GM23338 (cell line): ENCODE measurements at regions not wholly inside any gene's neighbourhood (a gene's known extent, or its start where the extent isn't known, plus 50 kb on each side); places are given as distances from the start of the nearest gene placed in this dataset.

Experiments used
- ATAC-seq: fragments of 200-7000 bp; cut with Tn5 transposase; 3 replicates; pipeline ENCODE4 v1.9.1; 2020
- DNase-seq: peaks from one replicate; pipeline ENCODE4 v3.0.0-alpha.2; 2015; ENCODE audit warnings: low spot score
- H2AFZ ChIP-seq: fragments of 200-600 bp; sonication (generic); 2 replicates; pipeline ENCODE4 v1.8.0; 2016; ENCODE audit warnings: antibody characterized with exemption, mild to moderate bottlenecking, moderate library complexity
- H3F3A ChIP-seq: fragments of 200-600 bp; sonication (generic); replicated peaks from 2 replicates; pipeline ENCODE4 v1.8.0; 2017; ENCODE audit warnings: antibody characterized with exemption, mixed run types, low read depth
- H3K27ac ChIP-seq: fragments of 200-600 bp; sonication (generic); 2 replicates; pipeline ENCODE4 v1.6.1; 2016; ENCODE audit warnings: low read depth
- H3K27me3 ChIP-seq: fragments of 200-600 bp; sonication (generic); 2 replicates; pipeline ENCODE4 v1.8.0; 2016; ENCODE audit warnings: mild to moderate bottlenecking, mixed run types, moderate library complexity; ENCODE audit not compliant: insufficient read depth
- H3K36me3 ChIP-seq: fragments of 200-600 bp; sonication (generic); 2 replicates; pipeline ENCODE4 v1.8.0; 2016; ENCODE audit warnings: mild to moderate bottlenecking; ENCODE audit not compliant: insufficient read depth
- H3K4me1 ChIP-seq: fragments of 200-600 bp; sonication (generic); 2 replicates; pipeline ENCODE4 v1.8.0; 2016; ENCODE audit warnings: mild to moderate bottlenecking, moderate library complexity; ENCODE audit not compliant: insufficient read depth
- H3K4me2 ChIP-seq: fragments of 200-600 bp; sonication (generic); 2 replicates; pipeline ENCODE4 v1.7.1; 2017; ENCODE audit warnings: mixed run types
- H3K4me3 ChIP-seq: fragments of 200-600 bp; sonication (generic); 2 replicates; pipeline ENCODE4 v1.6.1; 2016; ENCODE audit warnings: mixed run types
- H3K79me2 ChIP-seq: fragments of 200-600 bp; sonication (generic); replicated peaks from 2 replicates; pipeline ENCODE4 v1.8.0; 2017; ENCODE audit warnings: mild to moderate bottlenecking; ENCODE audit not compliant: insufficient read depth
- H3K9me2 ChIP-seq: fragments of 200-600 bp; sonication (generic); 2 replicates; pipeline ENCODE4 v1.8.0; 2017; ENCODE audit not compliant: insufficient read depth
- H4K20me1 ChIP-seq: fragments of 200-600 bp; sonication (generic); replicated peaks from 2 replicates; pipeline ENCODE4 v1.8.0; 2017; ENCODE audit warnings: mild to moderate bottlenecking; ENCODE audit not compliant: insufficient read depth
- H3K27ac Mint-ChIP-seq: 2 replicates; pipeline ENCODE4 v1.8.0; 2020; ENCODE audit warnings: inconsistent platforms, mild to moderate bottlenecking, moderate library complexity, mixed read lengths
- H3K27me3 Mint-ChIP-seq: 3 replicates; pipeline ENCODE4 v1.8.0; 2022; ENCODE audit warnings: low read depth, mild to moderate bottlenecking, moderate library complexity, mixed read lengths, inconsistent platforms; ENCODE audit not compliant: insufficient read depth, poor library complexity
- H3K36me3 Mint-ChIP-seq: 3 replicates; pipeline ENCODE4 v1.8.0; 2021; ENCODE audit warnings: low read depth, mild to moderate bottlenecking, inconsistent platforms, moderate library complexity, mixed read lengths
- H3K4me1 Mint-ChIP-seq: 3 replicates; pipeline ENCODE4 v1.8.0; 2020; ENCODE audit warnings: mild to moderate bottlenecking, inconsistent platforms, mixed read lengths
- H3K4me3 Mint-ChIP-seq: 3 replicates; pipeline ENCODE4 v1.8.0; 2021; ENCODE audit warnings: moderate library complexity, mild to moderate bottlenecking, inconsistent platforms, mixed read lengths
- H3K9me3 Mint-ChIP-seq: 3 replicates; pipeline ENCODE4 v1.8.0; 2020; ENCODE audit warnings: moderate library complexity, mild to moderate bottlenecking, inconsistent platforms, mixed read lengths
- CREB1 ChIP-seq: fragments of 250-450 bp; sonication (Bioruptor Pico); IDR thresholded peaks from 2 replicates; pipeline ENCODE4 v1.5.0; 2020; ENCODE audit warnings: low read depth, mild to moderate bottlenecking, moderate library complexity
- CTCF ChIP-seq, 2 experiments: fragments of 200-600 bp in 1 of 2; sonication (generic) in 1 of 2; conservative IDR thresholded peaks; 2 replicates each; pipeline versions ENCODE4 v1.5.1 to v1.6.1; 2016 to 2017; ENCODE audit warnings: antibody characterized with exemption in 2 of 2, low read depth in 2 of 2, mild to moderate bottlenecking in 2 of 2, moderate library complexity in 1 of 2
- EZH2 ChIP-seq: fragments of 200-600 bp; sonication (generic); IDR thresholded peaks from one replicate; pipeline ENCODE4 v1.8.0; 2017; ENCODE audit warnings: antibody characterized with exemption, mild to moderate bottlenecking, low read depth; ENCODE audit not compliant: unreplicated experiment
- EZH2phosphoT487 ChIP-seq: fragments of 200-600 bp; sonication (generic); IDR thresholded peaks from one replicate; pipeline ENCODE4 v1.8.1; 2018; ENCODE audit warnings: antibody characterized with exemption; ENCODE audit not compliant: unreplicated experiment
- JUNB ChIP-seq: IDR thresholded peaks from one replicate; pipeline ENCODE4 v1.6.1; 2016; ENCODE audit warnings: antibody characterized with exemption; ENCODE audit not compliant: unreplicated experiment
- NANOG ChIP-seq: IDR thresholded peaks from 2 replicates; pipeline ENCODE4 v1.6.1; 2016; ENCODE audit warnings: antibody characterized with exemption, borderline replicate concordance
- POLR2AphosphoS5 ChIP-seq: IDR thresholded peaks from 2 replicates; pipeline ENCODE4 v1.6.1; 2016; ENCODE audit warnings: antibody characterized with exemption, low read depth
- REST ChIP-seq: IDR thresholded peaks from one replicate; pipeline ENCODE4 v1.6.1; 2018; ENCODE audit warnings: antibody characterized with exemption; ENCODE audit not compliant: unreplicated experiment
- STAT1 ChIP-seq: IDR thresholded peaks from one replicate; pipeline ENCODE4 v1.6.1; 2016; ENCODE audit warnings: antibody characterized with exemption; ENCODE audit not compliant: unreplicated experiment
- ZNF114 ChIP-seq: fragments of 250-450 bp; sonication (Bioruptor Pico); IDR thresholded peaks from 2 replicates; pipeline ENCODE4 v1.5.0; 2020; ENCODE audit warnings: mild to moderate bottlenecking, moderate library complexity
- ZNF331 ChIP-seq: fragments of 250-450 bp; sonication (Bioruptor Pico); IDR thresholded peaks from 2 replicates; pipeline ENCODE4 v1.5.0; 2020; ENCODE audit warnings: low read depth, mild to moderate bottlenecking, moderate library complexity
- ZNF462 ChIP-seq: fragments of 250-450 bp; sonication (Bioruptor Pico); IDR thresholded peaks from 2 replicates; pipeline ENCODE4 v1.5.0; 2020; ENCODE audit warnings: mild to moderate bottlenecking, moderate library complexity
- TF ChIP-seq, protein P1 (sequence below): IDR thresholded peaks from 2 replicates; pipeline ENCODE4 v1.6.1; 2016; ENCODE audit warnings: antibody characterized with exemption

- no peak for ATAC-seq
Observed at GRCh38 chr20:40753472-40753871, 64.4 kb upstream of the MAFB start.

More at GRCh38 chr20:40753472-40753871, 64.4 kb upstream of the MAFB start:
- H3K4me3 ChIP-seq = no peak overlapping the region
- no peaks in the 10 kb centered on the region for H4K20me1 ChIP-seq
- Mint-ChIP-seq H3K36me3 (no peaks in the 10 kb centered on the region), H3K4me3 (no peak overlapping the region), H3K9me3 (no peaks in the 10 kb centered on the region), H3K4me1 (peaks cover 3% of the 10 kb centered on the region; the same call in 2 of the 3 replicates), H3K27me3 (peaks cover 5% of the 10 kb centered on the region), H3K27ac (no peak overlapping the region)
- no peak for TF ChIP-seq ZNF331 (CRISPR knock-in tag)
- TF ChIP-seq, protein P1, sequence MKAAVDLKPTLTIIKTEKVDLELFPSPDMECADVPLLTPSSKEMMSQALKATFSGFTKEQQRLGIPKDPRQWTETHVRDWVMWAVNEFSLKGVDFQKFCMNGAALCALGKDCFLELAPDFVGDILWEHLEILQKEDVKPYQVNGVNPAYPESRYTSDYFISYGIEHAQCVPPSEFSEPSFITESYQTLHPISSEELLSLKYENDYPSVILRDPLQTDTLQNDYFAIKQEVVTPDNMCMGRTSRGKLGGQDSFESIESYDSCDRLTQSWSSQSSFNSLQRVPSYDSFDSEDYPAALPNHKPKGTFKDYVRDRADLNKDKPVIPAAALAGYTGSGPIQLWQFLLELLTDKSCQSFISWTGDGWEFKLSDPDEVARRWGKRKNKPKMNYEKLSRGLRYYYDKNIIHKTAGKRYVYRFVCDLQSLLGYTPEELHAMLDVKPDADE = no peak
- TF ChIP-seq REST = no peak
- TF ChIP-seq ZNF462 (CRISPR knock-in tag) = no peak
- no peak for TF ChIP-seq ZNF114 (CRISPR knock-in tag)
- no peak for TF ChIP-seq POLR2AphosphoS5
- TF ChIP-seq EZH2 = no peak
- TF ChIP-seq CTCF (conservative IDR thresholded peaks at IDR 0.05; ENCODE audit: low read depth in 2 of 2) = no peak
- TF ChIP-seq CREB1 (CRISPR knock-in tag) = no peak
- TF ChIP-seq NANOG = no peak
- TF ChIP-seq JUNB = no peak
- TF ChIP-seq STAT1 = no peak
- no peak for TF ChIP-seq EZH2phosphoT487
- H3K36me3 ChIP-seq = no peaks in the 10 kb centered on the region
- H3K27ac ChIP-seq = no peak overlapping the region
- no peak overlapping the region for H3K4me2 ChIP-seq
- H3F3A ChIP-seq = no peaks in the 10 kb centered on the region
- H3K79me2 ChIP-seq = no peaks in the 10 kb centered on the region
- H3K27me3 ChIP-seq = no peaks in the 10 kb centered on the region
- DNase-seq = no peak
- H3K4me1 ChIP-seq = no peaks in the 10 kb centered on the region; the same call in 1 of the 2 replicates
- no peak overlapping the region for H2AFZ ChIP-seq
- peaks cover 7% of the 10 kb centered on the region; the same call in 1 of the 2 replicates for H3K9me2 ChIP-seq
